HepG2 (cell line): ENCODE measurements at regions not wholly inside any gene's neighbourhood (a gene's known extent, or its start where the extent isn't known, plus 50 kb on each side); places are given as distances from the start of the nearest gene placed in this dataset.
A peak's percentile ranks its signal among the peaks of the same experiment; 100 is the strongest.

ENCODE experiments used
- AHDC1 ChIP-seq: sonication (generic); formaldehyde crosslinking; IDR thresholded peaks from 2 replicates; pipeline ENCODE4 v1.5.1; 2020; ENCODE audit warnings: mild to moderate bottlenecking, missing genetic modification reagents, borderline replicate concordance
- BCL6 ChIP-seq: IDR thresholded peaks from 2 replicates; pipeline ENCODE4 v1.6.1; 2016; ENCODE audit warnings: missing genetic modification reagents, missing compliant biosample characterization
- CAMTA2 ChIP-seq: sonication (generic); formaldehyde crosslinking; IDR thresholded peaks from 2 replicates; pipeline ENCODE4 v1.4.0; 2020; ENCODE audit warnings: mild to moderate bottlenecking, missing genetic modification reagents, borderline replicate concordance
- CREM ChIP-seq, 2 experiments: sonication (generic) in 1 of 2; formaldehyde crosslinking in 1 of 2; IDR thresholded peaks; 2 replicates each; pipeline versions ENCODE4 v1.4.0 to v1.6.1; 2016 to 2020; ENCODE audit warnings: antibody characterized with exemption in 1 of 2, mild to moderate bottlenecking in 1 of 2, missing genetic modification reagents in 1 of 2
- GLI4 ChIP-seq: sonication (generic); formaldehyde crosslinking; IDR thresholded peaks from 2 replicates; pipeline ENCODE4 v1.5.1; 2020; ENCODE audit warnings: missing genetic modification reagents, mild to moderate bottlenecking, moderate library complexity, borderline replicate concordance
- HMGXB3 ChIP-seq: sonication (generic); formaldehyde crosslinking; IDR thresholded peaks from 2 replicates; pipeline ENCODE4 v1.4.0; 2020; ENCODE audit warnings: missing genetic modification reagents, borderline replicate concordance
- NCOA2 ChIP-seq: sonication (generic); formaldehyde crosslinking; IDR thresholded peaks from 2 replicates; pipeline ENCODE4 v1.8.0; 2022; ENCODE audit warnings: inconsistent platforms
- PAF1 ChIP-seq: IDR thresholded peaks from 2 replicates; pipeline ENCODE4 v1.6.1; 2016; ENCODE audit warnings: missing genetic modification reagents, missing compliant biosample characterization
- TRAFD1 ChIP-seq: sonication (generic); formaldehyde crosslinking; IDR thresholded peaks from 2 replicates; pipeline ENCODE4 v1.5.1; 2020; ENCODE audit warnings: missing genetic modification reagents, mild to moderate bottlenecking, borderline replicate concordance
- ZBTB25 ChIP-seq: IDR thresholded peaks from 2 replicates; pipeline ENCODE4 v1.6.1; 2018; ENCODE audit warnings: missing genetic modification reagents
- ZBTB7B ChIP-seq: sonication (generic); formaldehyde crosslinking; IDR thresholded peaks from 2 replicates; pipeline ENCODE4 v1.4.0; 2020; ENCODE audit warnings: missing genetic modification reagents
- ZNF224 ChIP-seq: sonication (generic); formaldehyde crosslinking; IDR thresholded peaks from 2 replicates; pipeline ENCODE4 v1.5.0; 2020; ENCODE audit warnings: mild to moderate bottlenecking, missing genetic modification reagents
- ZNF337 ChIP-seq: sonication (generic); formaldehyde crosslinking; IDR thresholded peaks from 2 replicates; pipeline ENCODE4 v1.5.1; 2020; ENCODE audit warnings: missing genetic modification reagents, low read depth, mild to moderate bottlenecking, borderline replicate concordance
- ZNF891 ChIP-seq: sonication (generic); formaldehyde crosslinking; IDR thresholded peaks from 2 replicates; pipeline ENCODE4 v1.5.0; 2020; ENCODE audit warnings: mild to moderate bottlenecking, missing genetic modification reagents
- ZSCAN12 ChIP-seq: sonication (generic); formaldehyde crosslinking; IDR thresholded peaks from 2 replicates; pipeline ENCODE4 v1.9.0; 2021; ENCODE audit warnings: mild to moderate bottlenecking, missing genetic modification reagents

- no peak for TF ChIP-seq HMGXB3 (CRISPR knock-in tag)
- 0 out of 2 replicates have a peak, but pooled peaks have one; percentile 22 for TF ChIP-seq CREM (IDR thresholded peaks at IDR 0.05)
- no peak for TF ChIP-seq CREM (CRISPR knock-in tag; IDR thresholded peaks at IDR 0.05)
- no peak for TF ChIP-seq ZNF337 (CRISPR knock-in tag)
- no peak for TF ChIP-seq ZNF891 (CRISPR knock-in tag)
- no peak for TF ChIP-seq CAMTA2 (CRISPR knock-in tag)
- peak; percentile 33; the same call in 1 of the 2 replicates for TF ChIP-seq BCL6 (CRISPR knock-in tag)
- no peak for TF ChIP-seq PAF1
- no peak for TF ChIP-seq GLI4
- TF ChIP-seq ZNF224 (CRISPR knock-in tag), result no peak
- TF ChIP-seq NCOA2, result peak; percentile 67; the same call in 1 of the 2 replicates
- TF ChIP-seq ZBTB7B (CRISPR knock-in tag), result no peak
- no peak for TF ChIP-seq ZBTB25 (CRISPR knock-in tag)
- TF ChIP-seq ZSCAN12 (CRISPR knock-in tag), result no peak
- no peak for TF ChIP-seq TRAFD1
- TF ChIP-seq AHDC1 (CRISPR knock-in tag), result peak; percentile 52; the same call in 1 of the 2 replicates
Measured at GRCh38 chr3:182233957-182234356, 522.2 kb downstream of the SOX2 start (continued).
